Smooth muscle cell (in vitro differentiated cells): ENCODE measurements at regions not wholly inside any gene's neighbourhood (a gene's known extent, or its start where the extent isn't known, plus 50 kb on each side); places are given as distances from the start of the nearest gene placed in this dataset.

Experiments
- DNase-seq: peaks from one replicate; lab custom pipeline; 2025; ENCODE audit not compliant: unreplicated experiment; lab: John Stamatoyannopoulos, UW
- H2AFZ ChIP-seq: fragments of 200-600 bp; sonication (generic); 2 replicates; pipeline ENCODE4 v1.6.0; 2016; ENCODE audit warnings: antibody characterized with exemption, low read depth, mild to moderate bottlenecking
- H3F3A ChIP-seq: fragments of 200-600 bp; sonication (generic); 2 replicates; pipeline ENCODE4 v1.6.0; 2017; ENCODE audit warnings: antibody characterized with exemption, low read depth
- H3K27ac ChIP-seq: fragments of 200-600 bp; sonication (generic); 2 replicates; pipeline ENCODE4 v1.5.1; 2016; ENCODE audit warnings: low read depth, mild to moderate bottlenecking
- H3K27me3 ChIP-seq: fragments of 200-600 bp; sonication (generic); 2 replicates; pipeline ENCODE4 v1.6.1; 2016; ENCODE audit warnings: low read depth, mild to moderate bottlenecking
- H3K36me3 ChIP-seq: fragments of 200-600 bp; sonication (generic); 2 replicates; pipeline ENCODE4 v1.5.1; 2016; ENCODE audit warnings: low read depth
- H3K4me1 ChIP-seq: fragments of 200-600 bp; sonication (generic); 2 replicates; pipeline ENCODE4 v1.5.1; 2016; ENCODE audit warnings: low read depth
- H3K4me2 ChIP-seq: fragments of 200-600 bp; sonication (generic); 2 replicates; pipeline ENCODE4 v1.6.0; 2016; ENCODE audit warnings: mild to moderate bottlenecking
- H3K4me3 ChIP-seq: fragments of 200-600 bp; sonication (generic); 2 replicates; pipeline ENCODE4 v1.5.1; 2016; ENCODE audit warnings: mild to moderate bottlenecking
- H3K79me2 ChIP-seq: fragments of 200-600 bp; sonication (generic); 2 replicates; pipeline ENCODE4 v1.6.0; 2016; ENCODE audit warnings: low read depth, mild to moderate bottlenecking
- H3K9ac ChIP-seq: fragments of 200-600 bp; sonication (generic); 2 replicates; pipeline ENCODE4 v1.6.0; 2016; ENCODE audit warnings: low read depth
- H3K9me3 ChIP-seq: fragments of 200-600 bp; sonication (generic); replicated peaks from 2 replicates; pipeline ENCODE4 v1.5.1; 2016; ENCODE audit warnings: low read depth
- H4K20me1 ChIP-seq: fragments of 200-600 bp; sonication (generic); 2 replicates; pipeline ENCODE4 v1.6.0; 2016; ENCODE audit warnings: low read depth
- CTCF ChIP-seq: fragments of 200-600 bp; sonication (generic); IDR thresholded peaks from 2 replicates; pipeline ENCODE4 v1.5.1; 2017; ENCODE audit warnings: borderline replicate concordance, mild to moderate bottlenecking, antibody characterized with exemption; ENCODE audit not compliant: insufficient read depth, poor library complexity, severe bottlenecking
- WGBS: methylation state at CpG from one replicate; pipeline ENCODE4 v1.1.7; 2016; ENCODE audit warnings: low lambda C conversion rate; 5-methylcytosine and 5-hydroxymethylcytosine counted together

- Histone ChIP-seq H2AFZ (no peak overlapping the region), H3K79me2 (no peaks in the 10 kb centered on the region), H3K4me2 (no peak overlapping the region), H3K27ac (no peak overlapping the region), H3K27me3 (peaks cover 3% of the 10 kb centered on the region), H3K9me3 (no peaks in the 10 kb centered on the region), H3F3A (no peaks in the 10 kb centered on the region), H3K4me1 (no peaks in the 10 kb centered on the region), H3K36me3 (no peaks in the 10 kb centered on the region), H4K20me1 (no peaks in the 10 kb centered on the region), H3K9ac (no peak overlapping the region), H3K4me3 (no peak overlapping the region)
- WGBS: 86% methylated on average over 5 of the region's 5 CpGs
- DNase-seq: no peak
- no peak for TF ChIP-seq CTCF
Measured at GRCh38 chr1:10916311-10916710, 96.1 kb upstream of the TARDBP start.

- no peak for TF ChIP-seq CTCF
- H3K79me2 ChIP-seq: no peaks in the 10 kb centered on the region
- DNase-seq: no peak
- H3K27me3 ChIP-seq: peaks cover 3% of the 10 kb centered on the region
- H3K4me2 ChIP-seq: no peak overlapping the region
- H3K27ac ChIP-seq: no peak overlapping the region
- no peak overlapping the region for H3K4me3 ChIP-seq
- H4K20me1 ChIP-seq: no peaks in the 10 kb centered on the region
- 89% methylated on average over 10 of the region's 10 CpGs for WGBS
- H3K4me1 ChIP-seq: no peaks in the 10 kb centered on the region
- H3K36me3 ChIP-seq: no peaks in the 10 kb centered on the region
- no peaks in the 10 kb centered on the region for H3K9me3 ChIP-seq
- H2AFZ ChIP-seq: no peak overlapping the region
- no peak overlapping the region for H3K9ac ChIP-seq
- H3F3A ChIP-seq: no peaks in the 10 kb centered on the region
Measured at GRCh38 chr1:10916991-10917390, 95.5 kb upstream of the TARDBP start.

GRCh38 chr1:10917513-10918454, 94.7 kb upstream of the TARDBP start:
- H3F3A ChIP-seq: no peaks in the 10 kb centered on the region
- no peak overlapping the region for H3K4me3 ChIP-seq
- no peak for DNase-seq
- no peak overlapping the region for H3K9ac ChIP-seq
- TF ChIP-seq CTCF: no peak
- H3K9me3 ChIP-seq: no peaks in the 10 kb centered on the region
- H3K4me2 ChIP-seq: no peak overlapping the region
- H2AFZ ChIP-seq: no peak overlapping the region
- 78% methylated on average over 10 of the region's 10 CpGs for WGBS
- H4K20me1 ChIP-seq: no peaks in the 10 kb centered on the region
- no peaks in the 10 kb centered on the region for H3K36me3 ChIP-seq
- no peaks in the 10 kb centered on the region for H3K79me2 ChIP-seq
- H3K4me1 ChIP-seq: no peaks in the 10 kb centered on the region
- H3K27me3 ChIP-seq: peaks cover 3% of the 10 kb centered on the region
- H3K27ac ChIP-seq: no peak overlapping the region

GRCh38 chr1:10918531-10918930, 93.9 kb upstream of the TARDBP start:
- Histone ChIP-seq H3K27ac (no peak overlapping the region), H3K4me1 (no peaks in the 10 kb centered on the region), H2AFZ (no peak overlapping the region), H3K4me3 (no peak overlapping the region), H3K27me3 (peaks cover 3% of the 10 kb centered on the region), H3K79me2 (no peaks in the 10 kb centered on the region), H3K9me3 (no peaks in the 10 kb centered on the region), H3F3A (no peaks in the 10 kb centered on the region), H3K9ac (no peak overlapping the region), H4K20me1 (no peaks in the 10 kb centered on the region), H3K4me2 (no peak overlapping the region), H3K36me3 (no peaks in the 10 kb centered on the region)
- WGBS: 72% methylated on average over 5 of the region's 5 CpGs
- no peak for DNase-seq
- no peak for TF ChIP-seq CTCF
